Neural cell (in vitro differentiated cells): ENCODE measurements at regions not wholly inside any gene's neighbourhood (a gene's known extent, or its start where the extent isn't known, plus 50 kb on each side); places are given as distances from the start of the nearest gene placed in this dataset.

Experiments used
- CTCF ChIP-seq: fragments of 450-650 bp; IDR thresholded peaks from 2 replicates; pipeline ENCODE4 v1.5.1; 2014; ENCODE audit warnings: antibody characterized with exemption, mild to moderate bottlenecking, moderate library complexity; ENCODE audit not compliant: poor library complexity, severe bottlenecking
- EP300 ChIP-seq: fragments of 450-650 bp; conservative IDR thresholded peaks from 2 replicates; pipeline ENCODE4 v1.6.1; 2014; ENCODE audit warnings: antibody characterized with exemption, mild to moderate bottlenecking, moderate library complexity; ENCODE audit not compliant: poor library complexity, severe bottlenecking
- EZH2 ChIP-seq: fragments of 200-600, 300-800 bp; shearing (Covaris generic), sonication (generic); IDR thresholded peaks from 2 replicates; pipeline ENCODE4 v1.6.1; 2014; ENCODE audit warnings: antibody characterized with exemption, low read length, borderline replicate concordance, mild to moderate bottlenecking; ENCODE audit not compliant: insufficient read depth, poor library complexity, severe bottlenecking
- POLR2AphosphoS5 ChIP-seq: IDR thresholded peaks from 2 replicates; pipeline ENCODE4 v1.6.1; 2012
- RAD21 ChIP-seq: fragments of 450-650 bp; conservative IDR thresholded peaks from 2 replicates; pipeline ENCODE4 v1.6.1; 2014; ENCODE audit warnings: antibody characterized with exemption, mild to moderate bottlenecking, moderate library complexity
- REST ChIP-seq: IDR thresholded peaks from 2 replicates; pipeline ENCODE4 v1.6.1; 2012; ENCODE audit warnings: borderline replicate concordance
- SMC3 ChIP-seq: fragments of 450-650 bp; conservative IDR thresholded peaks from 2 replicates; pipeline ENCODE4 v1.6.1; 2014; ENCODE audit warnings: antibody characterized with exemption, mild to moderate bottlenecking, moderate library complexity; ENCODE audit not compliant: poor library complexity
- TAF1 ChIP-seq: IDR thresholded peaks from 2 replicates; pipeline ENCODE4 v1.6.1; 2012; ENCODE audit warnings: low read depth

- TF ChIP-seq REST (no peak), EZH2 (no peak), CTCF (no peak), TAF1 (no peak), SMC3 (no peak), POLR2AphosphoS5 (no peak), RAD21 (no peak), EP300 (no peak)
Observed at GRCh38 chr18:73714466-73714865, 433.2 kb downstream of the FBXO15 start.
